H1 (cell line): ENCODE measurements at regions not wholly inside any gene's neighbourhood (a gene's known extent, or its start where the extent isn't known, plus 50 kb on each side); places are given as distances from the start of the nearest gene placed in this dataset.

ENCODE experiments used
- CTCF ChIA-PET: fragments of 300-600 bp; sonication (Branson Sonifier 250); formaldehyde crosslinking; loops from one replicate; lab custom pipeline; 2021; ENCODE audit not compliant: partially characterized antibody; lab: Charles Lee
- POLR2A ChIA-PET: fragments of 300-600 bp; sonication (Branson Sonifier 250); formaldehyde crosslinking; loops from one replicate; lab custom pipeline; 2021; ENCODE audit warnings: inconsistent platforms; ENCODE audit not compliant: partially characterized antibody; lab: Charles Lee
- DNase-seq, 2 experiments: peaks; one replicate each; pipeline versions ENCODE4 v3.0.0 to v3.0.0-alpha.2; 2010 to 2022; ENCODE audit warnings: low spot score in 2 of 2, low read depth in 1 of 2, mixed read lengths in 1 of 2
- FAIRE-seq: peaks from 2 replicates; lab custom pipeline; 2011; peaks lifted over from hg19 to GRCh38; lab: Jason Lieb, UNC
- H2AFZ ChIP-seq: 2 replicates; pipeline ENCODE4 v1.8.1; 2012; ENCODE audit warnings: low read length, inconsistent platforms
- H2AK5ac ChIP-seq: 2 replicates; pipeline ENCODE4 v1.6.1; 2013; ENCODE audit warnings: low read depth, low read length
- H2BK120ac ChIP-seq: replicated peaks from 2 replicates; pipeline ENCODE3; 2013; ENCODE audit warnings: low read depth, low read length, inconsistent platforms
- H2BK12ac ChIP-seq: 2 replicates; pipeline ENCODE4 v1.6.1; 2013; ENCODE audit warnings: low read depth, low read length
- H2BK15ac ChIP-seq: 2 replicates; pipeline ENCODE4 v1.6.1; 2013; ENCODE audit warnings: low read length
- H2BK20ac ChIP-seq: 2 replicates; pipeline ENCODE4 v1.6.1; 2013; ENCODE audit warnings: low read length
- H2BK5ac ChIP-seq: 2 replicates; pipeline ENCODE4 v1.6.1; 2013; ENCODE audit warnings: low read depth, low read length
- H3K14ac ChIP-seq: 2 replicates; pipeline ENCODE4 v1.6.1; 2013; ENCODE audit warnings: inconsistent platforms; ENCODE audit not compliant: insufficient read length
- H3K18ac ChIP-seq: 2 replicates; pipeline ENCODE4 v1.6.1; 2013; ENCODE audit warnings: low read length; ENCODE audit errors: extremely low read depth
- H3K23ac ChIP-seq: 2 replicates; pipeline ENCODE4 v1.6.1; 2013; ENCODE audit warnings: inconsistent platforms; ENCODE audit not compliant: insufficient read length
- H3K23me2 ChIP-seq: 2 replicates; pipeline ENCODE4 v1.6.1; 2013; ENCODE audit warnings: low read depth, low read length
- H3K27ac ChIP-seq: 2 replicates; pipeline ENCODE4 v1.6.1; 2011; ENCODE audit warnings: low read depth, low read length, inconsistent platforms
- H3K27me3 ChIP-seq, 4 experiments: replicated peaks in 1 of 4; 1 replicate in 1 of 4; 2 replicates in 3 of 4; pipeline versions ENCODE4 v1.6.1 to v1.8.1; 2011 to 2013; ENCODE audit warnings: low read length in 3 of 4, mild to moderate bottlenecking in 3 of 4, inconsistent platforms in 2 of 4, mixed read lengths in 2 of 4, moderate library complexity in 1 of 4; ENCODE audit not compliant: control insufficient read depth in 3 of 4, insufficient read depth in 3 of 4; ENCODE audit errors: extremely low read depth in 1 of 4
- H3K36me3 ChIP-seq, 4 experiments: 2 replicates each; pipeline versions ENCODE4 v1.6.1 to v1.8.1; 2011 to 2013; ENCODE audit warnings: mild to moderate bottlenecking in 4 of 4, low read length in 3 of 4, moderate library complexity in 2 of 4, control low read depth in 1 of 4, inconsistent platforms in 1 of 4; ENCODE audit not compliant: insufficient read depth in 4 of 4, control insufficient read depth in 2 of 4
- H3K4ac ChIP-seq: replicated peaks from 2 replicates; pipeline ENCODE3; 2013; ENCODE audit warnings: low read length, low read depth, mixed read lengths, inconsistent platforms; ENCODE audit not compliant: insufficient read length
- H3K4me1 ChIP-seq, 4 experiments: replicated peaks in 1 of 4; 1 replicate in 1 of 4; 2 replicates in 3 of 4; pipeline versions ENCODE4 v1.6.1 to v1.8.1; 2011 to 2013; ENCODE audit warnings: low read length in 3 of 4, inconsistent platforms in 2 of 4, mixed read lengths in 1 of 4; ENCODE audit not compliant: insufficient read depth in 4 of 4, control insufficient read depth in 3 of 4
- H3K4me2 ChIP-seq, 2 experiments: 2 replicates each; pipeline versions ENCODE4 v1.6.1 to v1.8.1; 2011 to 2013; ENCODE audit warnings: low read depth in 2 of 2, low read length in 2 of 2, control low read depth in 1 of 2, inconsistent platforms in 1 of 2, mild to moderate bottlenecking in 1 of 2; ENCODE audit not compliant: insufficient read depth in 1 of 2
- H3K4me3 ChIP-seq, 4 experiments: fragments of 200-600, 300-600 bp in 1 of 4; sonication (generic), shearing (Covaris generic), sonication (Bioruptor Twin) in 1 of 4; 2 replicates each; pipeline versions ENCODE4 v1.5.1 to v1.8.1; 2011 to 2016; ENCODE audit warnings: low read length in 4 of 4, low read depth in 3 of 4, control low read depth in 2 of 4, inconsistent platforms in 2 of 4, mild to moderate bottlenecking in 2 of 4, mixed read lengths in 1 of 4, moderate library complexity in 1 of 4; ENCODE audit not compliant: insufficient read depth in 2 of 4; ENCODE audit errors: extremely low read depth in 1 of 4
- H3K56ac ChIP-seq: replicated peaks from 2 replicates; pipeline ENCODE3; 2013; ENCODE audit warnings: low read depth, mild to moderate bottlenecking, mixed read lengths, low read length, inconsistent platforms; ENCODE audit not compliant: insufficient read length
- H3K79me1 ChIP-seq: 2 replicates; pipeline ENCODE4 v1.6.1; 2013; ENCODE audit warnings: low read depth, low read length, control low read depth
- H3K79me2 ChIP-seq, 2 experiments: 2 replicates each; pipeline versions ENCODE4 v1.6.1 to v1.8.1; 2012 to 2013; ENCODE audit warnings: low read length in 2 of 2, mild to moderate bottlenecking in 2 of 2, inconsistent platforms in 1 of 2; ENCODE audit not compliant: insufficient read depth in 2 of 2, control insufficient read depth in 1 of 2
- H3K9ac ChIP-seq, 4 experiments: replicated peaks in 1 of 4; 1 replicate in 1 of 4; 2 replicates in 3 of 4; pipeline versions ENCODE4 v1.6.1 to v1.8.1; 2011 to 2013; ENCODE audit warnings: low read depth in 3 of 4, low read length in 3 of 4, control low read depth in 2 of 4, mild to moderate bottlenecking in 2 of 4, moderate library complexity in 2 of 4, inconsistent platforms in 1 of 4; ENCODE audit errors: extremely low read depth in 1 of 4
- H3K9me3 ChIP-seq, 2 experiments: 2 replicates each; pipeline versions ENCODE4 v1.6.1 to v1.8.1; 2012 to 2013; ENCODE audit warnings: mild to moderate bottlenecking in 2 of 2, moderate library complexity in 2 of 2, control low read depth in 1 of 2, inconsistent platforms in 1 of 2, low read depth in 1 of 2, low read length in 1 of 2, mixed read lengths in 1 of 2; ENCODE audit not compliant: insufficient read depth in 2 of 2
- H4K20me1 ChIP-seq, 2 experiments: replicated peaks in 1 of 2; 2 replicates each; pipeline versions ENCODE3 to v1.8.1; 2011 to 2013; ENCODE audit warnings: inconsistent platforms in 2 of 2, low read length in 2 of 2, mild to moderate bottlenecking in 1 of 2; ENCODE audit not compliant: insufficient read depth in 2 of 2, control insufficient read depth in 1 of 2
- H4K5ac ChIP-seq: 2 replicates; pipeline ENCODE4 v1.6.1; 2013; ENCODE audit warnings: low read length, low read depth, mixed read lengths, inconsistent platforms; ENCODE audit not compliant: insufficient read length
- H4K8ac ChIP-seq: 2 replicates; pipeline ENCODE4 v1.8.0; 2013; ENCODE audit warnings: mild to moderate bottlenecking, moderate library complexity, low read length, inconsistent platforms; ENCODE audit not compliant: insufficient read depth; ENCODE audit errors: extremely low read depth
- H4K91ac ChIP-seq: replicated peaks from 2 replicates; pipeline ENCODE3; 2013; ENCODE audit warnings: low read length, mixed read lengths, inconsistent platforms; ENCODE audit not compliant: insufficient read length
- ATF2 ChIP-seq: IDR thresholded peaks from 2 replicates; pipeline ENCODE4 v1.6.1; 2012; ENCODE audit warnings: low read length, inconsistent platforms
- ATF3 ChIP-seq: IDR thresholded peaks from 2 replicates; pipeline ENCODE4 v1.6.1; 2011; ENCODE audit warnings: low read depth, mild to moderate bottlenecking, low read length; ENCODE audit not compliant: insufficient read depth
- CBX5 ChIP-seq: fragments of 300-800, 300-1000 bp; sonication (generic); IDR thresholded peaks from 2 replicates; pipeline ENCODE4 v1.7.1; 2016; ENCODE audit warnings: antibody characterized with exemption, low read length, low read depth
- CEBPB ChIP-seq: IDR thresholded peaks from 2 replicates; pipeline ENCODE4 v1.6.1; 2012; ENCODE audit warnings: low read depth, low read length
- CTBP2 ChIP-seq: IDR thresholded peaks from 2 replicates; pipeline ENCODE4 v1.7.0; 2011; ENCODE audit warnings: borderline replicate concordance, mild to moderate bottlenecking, moderate library complexity, mixed read lengths, low read length; ENCODE audit not compliant: insufficient read depth, insufficient read length
- EP300 ChIP-seq, 2 experiments: IDR thresholded peaks; 1 replicate in 1 of 2; 2 replicates in 1 of 2; pipeline ENCODE4 v1.6.1; 2011 to 2012; ENCODE audit warnings: low read depth in 2 of 2, low read length in 2 of 2, mild to moderate bottlenecking in 2 of 2, borderline replicate concordance in 1 of 2, inconsistent platforms in 1 of 2, moderate library complexity in 1 of 2
- HDAC2 ChIP-seq, 2 experiments: fragments of 300-600 bp in 1 of 2; sonication (generic) in 1 of 2; IDR thresholded peaks; 2 replicates each; pipeline ENCODE4 v1.6.1; 2011 to 2012; ENCODE audit warnings: low read depth in 2 of 2, low read length in 2 of 2, mild to moderate bottlenecking in 2 of 2, moderate library complexity in 2 of 2, borderline replicate concordance in 1 of 2, inconsistent platforms in 1 of 2
- KDM4A ChIP-seq: IDR thresholded peaks from one replicate; pipeline ENCODE4 v1.7.1; 2012; ENCODE audit warnings: low read depth, mild to moderate bottlenecking, moderate library complexity, low read length, inconsistent platforms; ENCODE audit not compliant: severe bottlenecking
- POLR2AphosphoS5 ChIP-seq: IDR thresholded peaks from 2 replicates; pipeline ENCODE4 v1.6.1; 2011; ENCODE audit warnings: low read depth, low read length
- POU5F1 ChIP-seq: IDR thresholded peaks from 2 replicates; pipeline ENCODE4 v1.6.1; 2011; ENCODE audit warnings: low read depth, mild to moderate bottlenecking, low read length, moderate library complexity
- TAF1 ChIP-seq: IDR thresholded peaks from 2 replicates; pipeline ENCODE4 v1.6.1; 2011; ENCODE audit warnings: mild to moderate bottlenecking, low read depth, low read length
- ZNF274 ChIP-seq: IDR thresholded peaks from 2 replicates; pipeline ENCODE4 v1.7.0; 2012; ENCODE audit warnings: low read length, borderline replicate concordance; ENCODE audit errors: extremely low read depth
- WGBS, 2 experiments: shearing (Covaris generic) in 1 of 2; methylation state at CpG; one replicate each; pipeline versions ENCODE4 v1.1.6 to v1.1.7; 2013 to 2015; ENCODE audit warnings: low lambda C conversion rate in 2 of 2, mixed read lengths in 2 of 2, inconsistent platforms in 1 of 2, low coverage in 1 of 2, missing lambda C conversion rate in 1 of 2; ENCODE audit not compliant: insufficient replicate concordance in 2 of 2, insufficient coverage in 1 of 2, insufficient read length in 1 of 2; ENCODE audit errors: extremely low coverage in 1 of 2, missing lambda C conversion rate in 1 of 2; 5-methylcytosine and 5-hydroxymethylcytosine counted together

DNA sequence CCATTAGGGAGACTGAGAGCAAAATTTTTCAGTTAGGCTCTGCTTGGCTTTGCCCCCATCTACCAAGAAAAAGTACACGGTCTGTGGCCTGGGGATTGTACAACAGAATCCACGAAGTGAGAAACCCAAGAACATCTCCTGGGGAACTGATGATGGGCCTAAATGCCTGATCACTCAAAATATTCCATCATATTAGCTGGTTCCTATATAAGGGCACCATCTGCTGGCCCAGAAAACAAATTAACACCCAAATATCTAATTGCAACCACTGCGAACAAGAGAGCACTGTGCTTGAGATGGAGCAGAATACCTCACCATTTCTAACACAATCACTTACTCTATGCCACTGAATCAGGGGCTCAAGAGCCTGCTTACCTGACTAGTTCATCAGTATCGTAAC lies 250.8 kb upstream of the RBMY1B start:
- POLR2A ChIA-PET = no interaction called here
- TF ChIP-seq EP300 (IDR thresholded peaks at IDR 0.05; ENCODE audit: borderline replicate concordance in 1 of 2, low read depth in 2 of 2, low read length in 2 of 2) (no peak), POLR2AphosphoS5 (no peak), CEBPB (no peak), HDAC2 (IDR thresholded peaks at IDR 0.05; ENCODE audit: borderline replicate concordance in 1 of 2, low read depth in 2 of 2, low read length in 2 of 2) (no peak), ZNF274 (no peak), CTBP2 (no peak), ATF2 (no peak), ATF3 (no peak), CBX5 (no peak), KDM4A (no peak), POU5F1 (no peak), TAF1 (no peak)

More for the DNA sequence above, 250.8 kb upstream of the RBMY1B start:
- Histone ChIP-seq H2BK15ac (no peak overlapping the region), H4K5ac (no peak overlapping the region), H3K9ac (no peak overlapping the region), H3K27me3 (no peaks in the 10 kb centered on the region), H2AFZ (no peak overlapping the region), H3K4me1 (no peaks in the 10 kb centered on the region), H3K79me2 (no peaks in the 10 kb centered on the region), H3K9me3 (peaks cover 2 to 35% of the 10 kb centered on the region in 2 experiments; a peak in 3 of 4 replicates), H4K20me1 (no peaks in the 10 kb centered on the region), H4K91ac (no peak overlapping the region), H3K4ac (no peak overlapping the region), H3K27ac (no peak overlapping the region), H2BK20ac (no peak overlapping the region), H2BK12ac (no peak overlapping the region), H2BK5ac (no peak overlapping the region), H3K14ac (no peak overlapping the region), H3K4me2 (no peak overlapping the region), H2AK5ac (no peak overlapping the region), H2BK120ac (no peak overlapping the region), H4K8ac (no peak overlapping the region), H3K18ac (no peak overlapping the region), H3K4me3 (no peak overlapping the region), H3K23ac (no peak overlapping the region), H3K56ac (no peak overlapping the region), H3K79me1 (no peaks in the 10 kb centered on the region), H3K36me3 (no peaks in the 10 kb centered on the region), H3K23me2 (no peaks in the 10 kb centered on the region)
- no peak for DNase-seq
- CTCF ChIA-PET = no interaction called here
- no peak for FAIRE-seq
- 73% methylated on average over 4 of the region's 4 CpGs; no CpG with 5 or more reads in 1 of the 2 experiments for WGBS, 2 experiments
